GM18870 (cell line): ENCODE measurements at regions not wholly inside any gene's neighbourhood (a gene's known extent, or its start where the extent isn't known, plus 50 kb on each side); places are given as distances from the start of the nearest gene placed in this dataset.
"Not testable (repeated sequence)": the region's sequence is repeated elsewhere in the genome, so short reads cannot be mapped to it uniquely, and the experiment has no call there.

Source experiments
- ATAC-seq: cut with Tn5 transposase; IDR thresholded peaks from one replicate; pipeline ENCODE4 v1.9.1; 2021; ENCODE audit warnings: moderate library complexity; ENCODE audit not compliant: unreplicated experiment

GRCh38 chr9:24090566-24090965 lies 264.5 kb upstream of the ELAVL2 start:
- ATAC-seq, result no peak

- no peak for ATAC-seq
Observed at GRCh38 chr9:24073666-24074065, 247.6 kb upstream of the ELAVL2 start.

GRCh38 chr9:24073007-24073592 lies 247.1 kb upstream of the ELAVL2 start:
- ATAC-seq, result no peak

- ATAC-seq, result no peak
Observed at GRCh38 chr9:24071716-24072115, 245.7 kb upstream of the ELAVL2 start.

GRCh38 chr9:24071091-24071490 lies 245.1 kb upstream of the ELAVL2 start:
- ATAC-seq, result no peak

- ATAC-seq, result not testable (repeated sequence)
Observed at GRCh38 chr9:24067107-24067506, 241.1 kb upstream of the ELAVL2 start.

GRCh38 chr9:24059651-24060050 lies 233.6 kb upstream of the ELAVL2 start:
- no peak for ATAC-seq

- ATAC-seq, result no peak
Observed at GRCh38 chr9:24051587-24051986, 225.5 kb upstream of the ELAVL2 start.

GRCh38 chr9:24050239-24050638 lies 224.2 kb upstream of the ELAVL2 start:
- ATAC-seq, result not testable (repeated sequence)

GRCh38 chr9:24045150-24045549 lies 219.1 kb upstream of the ELAVL2 start:
- no peak for ATAC-seq

GRCh38 chr9:24044576-24044975 lies 218.5 kb upstream of the ELAVL2 start:
- ATAC-seq, result no peak

GRCh38 chr9:24041160-24041690 lies 215.2 kb upstream of the ELAVL2 start:
- ATAC-seq, result no peak

GRCh38 chr9:24036459-24036858 lies 210.4 kb upstream of the ELAVL2 start:
- ATAC-seq, result no peak

GRCh38 chr9:24035816-24036215 lies 209.8 kb upstream of the ELAVL2 start:
- no peak for ATAC-seq

GRCh38 chr9:24011881-24012280 lies 185.8 kb upstream of the ELAVL2 start:
- ATAC-seq, result no peak

- no peak for ATAC-seq
Observed at GRCh38 chr9:24011009-24011717, 185.1 kb upstream of the ELAVL2 start.

GRCh38 chr9:24009322-24009721 lies 183.3 kb upstream of the ELAVL2 start:
- ATAC-seq, result no peak

GRCh38 chr9:24007185-24007584 lies 181.1 kb upstream of the ELAVL2 start:
- no peak for ATAC-seq

- ATAC-seq, result not testable (repeated sequence)
Observed at GRCh38 chr9:23991874-23992273, 165.8 kb upstream of the ELAVL2 start.

- ATAC-seq, result no peak
Observed at GRCh38 chr9:23979491-23979890, 153.5 kb upstream of the ELAVL2 start.

GRCh38 chr9:23962101-23962500 lies 136.1 kb upstream of the ELAVL2 start:
- ATAC-seq, result no peak

- no peak for ATAC-seq
Observed at GRCh38 chr9:23945897-23946296, 119.9 kb upstream of the ELAVL2 start.

GRCh38 chr9:23941051-23941450 lies 115.0 kb upstream of the ELAVL2 start:
- no peak for ATAC-seq
